Suppressor macrophage treated with lipopolysaccharide for 4 hours (primary cell): ENCODE measurements at regions not wholly inside any gene's neighbourhood (a gene's known extent, or its start where the extent isn't known, plus 50 kb on each side); places are given as distances from the start of the nearest gene placed in this dataset.

Experiments
- DNase-seq: peaks from one replicate; pipeline ENCODE4 v3.0.0-alpha.2; 2020

- peak; percentile 85 for DNase-seq
Measured at GRCh38 chr13:80454245-80454644, 113.3 kb upstream of the SPRY2 start.

DNA sequence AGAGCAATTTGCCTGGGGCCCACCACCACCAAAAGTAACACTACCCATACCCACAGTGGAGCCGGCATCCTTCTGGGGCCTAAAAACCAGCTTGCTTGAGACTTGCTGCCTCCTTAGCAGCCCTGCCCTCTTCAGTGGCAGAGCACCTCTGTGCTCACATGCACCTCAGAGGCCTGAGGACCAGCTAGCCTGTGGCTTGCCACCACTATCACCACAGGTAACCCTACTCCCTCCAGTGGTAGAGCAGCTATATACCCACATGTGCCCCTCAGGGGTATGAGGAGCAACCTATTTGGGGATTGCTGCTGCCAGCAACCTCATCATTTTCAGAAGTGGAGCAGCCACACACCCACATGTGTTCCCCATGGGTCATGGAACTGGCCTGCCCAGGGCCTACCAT lies 111.4 kb upstream of the SPRY2 start:
- DNase-seq: no peak

- no peak for DNase-seq
Measured at GRCh38 chr13:80451641-80452040, 110.7 kb upstream of the SPRY2 start.

DNA sequence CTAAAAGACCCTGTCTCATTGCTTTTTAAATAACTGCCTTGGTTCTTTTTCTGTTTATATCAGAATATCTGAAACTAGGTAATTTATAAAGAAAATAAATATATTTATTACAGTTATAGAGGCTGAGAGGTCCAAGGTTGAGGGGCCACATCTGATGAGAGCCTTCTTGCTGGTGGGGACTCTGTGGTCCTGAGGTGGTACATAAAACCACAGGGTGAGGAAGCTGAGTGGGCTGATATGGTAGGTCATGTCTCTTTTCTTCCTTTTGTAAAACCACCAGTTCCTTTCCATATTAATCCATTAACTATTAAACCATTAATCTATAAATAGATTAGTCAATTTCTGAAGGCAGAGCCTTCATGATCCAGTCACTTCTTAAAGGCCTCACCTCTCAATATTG lies 109.5 kb upstream of the SPRY2 start:
- DNase-seq: no peak

- no peak for DNase-seq
Measured at GRCh38 chr13:80448725-80449124, 107.8 kb upstream of the SPRY2 start.

DNA sequence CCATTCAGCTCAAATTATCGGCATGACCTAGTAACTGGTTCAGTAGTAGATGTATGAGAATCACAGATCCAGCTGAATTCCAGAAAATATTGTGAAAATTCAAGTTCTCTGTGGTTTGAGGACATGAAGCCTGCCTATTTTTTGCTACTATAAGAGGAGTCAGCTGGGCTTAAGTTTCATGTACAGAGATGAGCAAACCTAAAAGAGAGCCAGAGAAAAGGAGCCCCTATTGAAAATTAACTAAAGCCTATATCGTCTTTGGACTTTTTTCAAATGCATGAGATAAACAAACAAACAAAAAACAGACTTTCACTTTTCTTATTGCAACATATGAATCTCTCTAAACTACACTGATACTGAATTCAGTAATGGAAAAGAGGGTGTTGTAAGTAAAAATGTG lies 106.8 kb upstream of the SPRY2 start:
- DNase-seq: no peak

DNA sequence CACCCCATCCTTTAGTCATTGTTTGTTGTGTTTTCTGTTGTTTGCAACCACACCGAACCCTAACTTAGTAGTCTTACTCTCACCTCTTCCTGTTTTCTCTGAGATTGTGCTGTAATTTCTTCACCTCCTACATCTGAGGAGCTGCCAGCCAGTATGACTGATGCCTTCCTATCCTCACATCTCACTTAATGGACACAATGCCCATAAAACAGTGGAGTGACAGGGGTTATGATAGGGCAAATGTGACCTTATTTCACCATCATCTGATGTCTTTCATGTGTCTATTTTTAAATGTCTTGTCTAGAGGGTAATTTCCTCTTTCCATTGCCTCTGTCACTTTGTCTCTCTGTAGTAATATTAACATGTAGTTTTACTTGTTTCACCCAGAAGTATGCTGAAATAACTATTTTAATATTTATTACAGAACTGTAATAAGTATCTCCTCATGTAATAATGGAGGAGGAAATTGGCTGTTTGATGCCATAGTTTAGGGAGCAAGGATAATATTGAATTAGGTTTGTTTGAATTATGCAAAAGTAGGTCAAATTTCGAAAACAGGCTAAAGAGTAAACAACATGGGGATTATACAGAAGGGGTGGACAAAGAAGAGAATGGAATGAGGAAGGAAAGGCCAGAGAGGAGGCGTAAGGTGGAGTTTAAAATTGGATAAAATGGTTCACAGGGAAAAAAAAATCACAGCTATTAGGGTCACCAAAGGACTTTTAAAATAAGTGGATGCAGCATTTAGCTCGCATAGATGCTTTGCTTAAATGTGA lies 103.5 kb upstream of the SPRY2 start:
- DNase-seq: peak; percentile 76

- peak; percentile 31 for DNase-seq
Measured at GRCh38 chr13:80442609-80443008, 101.7 kb upstream of the SPRY2 start.

DNA sequence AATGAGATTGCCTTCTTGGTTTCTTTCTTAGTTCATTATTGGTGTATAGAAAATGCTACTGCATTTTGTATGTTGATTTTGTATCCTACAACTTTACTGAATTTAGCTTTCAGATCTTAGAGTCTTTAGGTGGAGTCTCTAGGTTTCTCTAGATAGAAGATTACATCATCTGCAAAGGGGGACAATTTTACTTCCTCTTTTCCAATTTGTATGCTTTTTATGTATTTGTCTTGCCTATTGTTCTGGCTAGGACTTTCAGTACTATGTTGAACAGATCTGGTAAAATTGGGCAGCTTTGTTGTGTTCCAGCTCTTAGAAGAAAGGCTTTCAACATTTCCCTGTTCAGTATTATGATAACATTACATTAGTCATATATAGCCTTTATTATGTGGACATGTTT lies 101.0 kb upstream of the SPRY2 start:
- peak; percentile 13 for DNase-seq

GRCh38 chr13:80438521-80438920 lies 97.6 kb upstream of the SPRY2 start:
- no peak for DNase-seq

DNA sequence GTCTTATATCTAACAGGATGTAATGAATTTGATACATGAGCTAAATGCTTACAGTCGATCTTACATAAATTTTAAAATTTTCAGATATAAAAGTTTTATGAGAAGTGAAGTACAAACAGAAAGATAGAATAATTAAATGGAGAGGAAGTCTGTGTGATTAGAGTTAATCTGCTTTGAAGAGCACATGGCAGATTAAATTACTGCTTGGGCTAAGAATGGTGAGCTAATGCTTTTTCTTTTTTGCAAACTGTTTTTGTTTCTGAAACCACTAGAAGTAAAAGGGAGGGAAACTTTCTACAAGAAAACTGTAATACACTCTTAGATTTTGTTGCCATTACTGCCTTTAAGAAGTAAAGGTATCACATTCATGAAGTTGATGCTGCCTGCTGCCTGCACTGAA lies 96.3 kb upstream of the SPRY2 start:
- no peak for DNase-seq

DNA sequence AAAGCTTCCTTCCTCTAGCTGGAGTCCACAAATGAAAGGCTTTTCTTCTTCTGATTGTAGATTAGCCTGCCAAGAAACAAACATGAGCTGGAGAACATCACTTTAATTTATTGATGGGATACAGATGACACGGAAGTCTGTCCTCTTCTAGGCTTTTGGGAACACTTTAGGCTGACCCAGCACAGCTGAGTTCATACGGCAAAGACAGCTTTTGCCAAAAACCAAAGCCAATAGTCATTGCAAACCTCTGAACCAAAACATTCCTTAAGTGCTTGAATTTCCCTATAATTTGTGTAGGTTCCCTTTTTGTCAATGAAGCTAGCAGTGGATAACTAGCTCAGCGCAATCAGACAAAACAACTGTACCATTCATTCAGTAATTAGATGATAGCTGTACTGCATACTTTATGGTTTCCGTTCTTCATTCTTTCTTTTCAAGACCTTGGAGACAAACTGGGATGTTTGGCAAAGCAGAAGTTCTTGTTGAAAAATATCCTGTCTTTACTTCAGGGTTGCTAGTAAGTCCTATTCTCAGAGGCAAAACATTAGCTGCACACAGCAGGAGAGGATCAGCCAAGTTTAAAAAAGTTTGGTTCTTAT lies 95.7 kb upstream of the SPRY2 start:
- DNase-seq: no peak

DNA sequence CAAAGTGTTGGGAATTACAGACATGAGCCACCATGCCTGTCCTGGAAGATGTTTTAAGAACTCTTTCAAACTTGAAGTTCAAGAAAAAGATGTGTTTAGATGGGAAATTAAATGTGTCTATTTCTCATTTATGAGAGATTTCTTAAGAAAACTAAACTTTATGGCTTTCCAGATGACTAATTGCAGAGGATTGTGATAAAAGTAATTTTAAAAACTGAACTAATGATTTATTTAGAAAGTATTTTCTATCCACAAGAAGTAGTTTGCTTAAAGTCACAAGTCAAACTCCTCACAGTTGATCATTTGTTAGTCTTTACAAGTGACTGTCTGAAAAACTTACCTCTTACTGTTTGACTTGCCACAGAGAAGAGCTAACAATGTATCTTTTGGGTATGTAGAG lies 89.6 kb upstream of the SPRY2 start:
- no peak for DNase-seq

DNA sequence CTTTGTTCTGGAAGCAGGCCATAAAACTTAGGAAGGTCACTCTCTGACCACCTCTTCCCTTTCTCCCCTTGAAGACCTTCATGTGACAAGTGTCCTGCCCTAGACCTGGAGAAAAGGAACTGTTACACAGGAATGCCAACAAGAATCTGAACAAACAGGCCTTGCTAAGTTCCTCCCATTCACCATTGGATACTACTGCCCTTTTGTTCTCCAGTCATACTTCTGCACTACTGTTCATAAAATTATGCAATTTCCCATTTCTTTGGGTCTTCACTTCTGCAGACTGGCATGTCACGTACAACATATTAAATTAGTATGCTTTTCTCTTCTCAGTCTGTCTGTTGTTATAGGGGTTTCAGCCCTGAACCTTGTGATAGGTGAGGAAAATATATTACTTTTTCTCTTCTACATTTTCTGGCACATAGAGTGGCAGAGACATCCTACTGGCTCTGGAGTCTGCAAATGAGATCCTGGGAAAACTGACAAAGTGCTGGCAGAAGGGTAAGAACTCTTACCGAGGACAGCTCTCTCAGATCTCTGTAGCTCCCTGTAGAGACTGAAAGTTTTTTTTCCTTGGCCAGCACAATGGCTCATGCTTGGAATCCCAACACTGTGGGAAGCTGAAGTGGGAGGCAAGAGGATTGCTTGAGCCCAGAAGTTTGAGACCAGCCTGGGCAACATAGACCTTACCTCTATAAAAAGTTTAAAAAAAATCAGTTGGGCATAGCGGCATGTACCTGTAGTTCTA lies 87.6 kb upstream of the SPRY2 start:
- peak; percentile 38 for DNase-seq

- no peak for DNase-seq
Measured at GRCh38 chr13:80419416-80419815, 78.5 kb upstream of the SPRY2 start.

GRCh38 chr13:80413611-80414010 lies 72.7 kb upstream of the SPRY2 start:
- DNase-seq: no peak

- DNase-seq: no peak
Measured at GRCh38 chr13:80408270-80408669, 67.3 kb upstream of the SPRY2 start.

DNA sequence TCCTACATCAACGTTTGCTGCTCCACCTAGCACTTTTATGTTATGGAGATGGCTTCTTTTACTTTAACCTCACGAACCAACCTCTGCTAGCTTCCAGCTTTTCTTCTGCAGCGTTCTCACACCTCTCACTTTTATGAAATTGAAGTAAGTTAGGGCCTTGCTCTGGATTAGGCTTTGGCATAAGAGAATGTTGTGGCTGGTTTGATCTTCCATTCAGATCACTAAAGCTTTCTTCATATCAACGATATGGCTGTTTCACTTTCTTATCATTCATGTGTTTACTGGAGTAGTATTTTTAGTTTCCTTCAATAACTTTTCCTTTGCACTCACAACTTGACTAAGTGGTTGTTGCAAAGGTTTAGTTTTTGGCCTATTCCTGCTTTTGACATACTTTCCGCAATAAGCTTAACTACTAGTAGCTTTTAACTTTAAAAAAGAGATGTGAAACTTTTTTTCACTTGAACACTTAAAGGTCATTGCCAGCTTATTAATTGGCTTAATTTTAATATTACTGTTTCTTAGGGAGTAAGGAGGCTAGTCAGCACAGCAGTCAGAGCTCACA lies 60.0 kb upstream of the SPRY2 start:
- peak; percentile 25 for DNase-seq

DNA sequence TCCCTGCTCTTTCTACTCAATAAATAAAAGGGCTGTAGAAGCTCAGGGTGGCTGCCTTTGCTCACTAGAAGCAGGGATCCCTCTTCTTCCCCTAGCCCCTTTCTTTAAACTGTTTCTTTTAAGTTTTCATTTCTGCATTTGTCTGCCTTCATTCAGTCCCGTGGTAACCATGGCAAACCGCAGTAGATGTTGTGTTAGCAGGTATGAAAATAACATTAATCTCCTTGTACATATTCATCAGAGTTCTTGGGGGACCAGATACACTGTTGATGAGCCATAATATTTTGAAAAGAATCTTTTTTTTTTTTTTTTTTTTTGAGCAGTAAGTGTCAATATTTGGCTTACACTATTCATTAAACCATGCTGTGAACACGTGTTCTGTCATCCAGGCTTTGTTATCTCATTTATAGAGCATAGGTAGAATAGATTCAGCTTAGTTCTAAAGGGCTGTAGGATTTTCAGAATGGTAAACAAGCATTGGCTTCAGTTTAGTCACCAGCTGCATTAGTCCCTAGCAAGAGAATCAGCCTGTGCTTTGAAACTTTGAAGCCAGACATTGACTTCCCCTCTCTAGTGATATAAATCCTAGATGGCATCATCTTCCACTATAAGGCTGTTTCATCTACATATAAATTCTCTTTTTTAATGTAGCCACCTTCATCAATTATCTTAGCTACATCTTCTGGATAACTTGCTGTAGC lies 59.4 kb upstream of the SPRY2 start:
- DNase-seq: no peak

DNA sequence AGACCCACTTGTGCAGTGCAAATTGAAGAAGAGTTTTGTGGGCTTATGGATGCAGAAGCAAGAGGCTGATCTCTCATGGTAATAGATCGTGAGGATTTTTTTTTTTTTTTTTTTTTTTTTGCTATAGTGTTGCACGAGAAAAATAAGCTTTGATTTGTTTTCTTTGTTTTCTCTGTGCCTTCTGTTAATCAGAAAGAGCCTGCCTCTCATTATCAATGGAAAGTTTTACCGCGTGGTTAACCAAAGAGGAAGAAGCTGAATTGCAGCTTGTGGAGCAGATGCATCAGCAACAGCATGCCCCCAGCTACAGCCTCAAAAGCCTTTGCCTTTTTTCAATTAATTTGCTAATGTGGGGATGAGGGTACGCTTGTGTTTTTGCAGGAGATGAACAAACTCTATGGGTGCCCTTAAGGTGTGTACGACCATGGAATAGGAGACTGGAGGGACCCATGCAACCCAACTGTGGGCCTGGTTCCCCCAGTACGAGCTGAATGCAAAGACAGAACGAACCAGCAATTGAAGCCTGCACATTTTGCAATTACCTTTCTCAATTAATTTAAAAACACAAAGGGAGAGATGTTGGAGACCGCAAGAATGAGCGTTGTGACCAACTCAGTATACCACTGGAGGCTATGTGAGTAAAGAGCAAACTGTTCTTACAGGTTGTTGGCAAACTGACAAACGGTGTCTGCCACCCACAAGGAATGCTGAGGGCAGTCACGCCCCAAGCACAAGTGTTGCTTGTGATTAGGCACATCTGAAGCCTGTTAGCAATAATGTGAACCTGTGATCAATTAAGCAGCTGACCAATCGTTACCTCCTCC lies 58.6 kb upstream of the SPRY2 start:
- DNase-seq: peak; percentile 8
